SU-DHL-6 (cell line): ENCODE measurements at regions not wholly inside any gene's neighbourhood (a gene's known extent, or its start where the extent isn't known, plus 50 kb on each side); places are given as distances from the start of the nearest gene placed in this dataset.

Source experiments
- H2AFZ ChIP-seq: fragments of 200-600 bp; sonication (generic); 2 replicates; pipeline ENCODE4 v1.6.1; 2014; ENCODE audit warnings: low read depth, mild to moderate bottlenecking, moderate library complexity, mixed read lengths, antibody characterized with exemption, low read length; ENCODE audit not compliant: severe bottlenecking
- H3F3A ChIP-seq: fragments of 200-600 bp; shearing (Covaris generic); 2 replicates; pipeline ENCODE4 v1.6.0; 2016; ENCODE audit warnings: antibody characterized with exemption, mild to moderate bottlenecking; ENCODE audit not compliant: insufficient read depth
- H3K27ac ChIP-seq: fragments of 200-600 bp; sonication (generic); 2 replicates; pipeline ENCODE4 v1.5.1; 2016; ENCODE audit warnings: low read depth, mild to moderate bottlenecking, low read length, moderate library complexity, mixed read lengths
- H3K27me3 ChIP-seq: fragments of 200-600 bp; sonication (generic), shearing (Covaris generic); 2 replicates; pipeline ENCODE4 v1.6.0; 2014; ENCODE audit warnings: mild to moderate bottlenecking, low read length
- H3K36me3 ChIP-seq: fragments of 200-600 bp; sonication (generic); 2 replicates; pipeline ENCODE4 v1.6.1; 2014; ENCODE audit warnings: mild to moderate bottlenecking, low read length, mixed read lengths
- H3K4me2 ChIP-seq: fragments of 300-600, 200-600 bp; shearing (Covaris generic), sonication (generic); 2 replicates; pipeline ENCODE4 v1.6.0; 2014; ENCODE audit warnings: low read length, low read depth, mild to moderate bottlenecking; ENCODE audit not compliant: poor library complexity, severe bottlenecking
- H3K4me3 ChIP-seq: fragments of 200-600 bp; sonication (generic); 2 replicates; pipeline ENCODE4 v1.5.1; 2014; ENCODE audit warnings: antibody characterized with exemption, low read length, mild to moderate bottlenecking, mixed read lengths; ENCODE audit not compliant: insufficient read depth, poor library complexity, severe bottlenecking
- H3K79me2 ChIP-seq: fragments of 200-600 bp; sonication (generic); 2 replicates; pipeline ENCODE4 v1.6.1; 2014; ENCODE audit warnings: mild to moderate bottlenecking, low read length, moderate library complexity; ENCODE audit not compliant: insufficient read depth
- H3K9ac ChIP-seq: fragments of 200-600 bp; sonication (generic); 2 replicates; pipeline ENCODE4 v1.7.0; 2014; ENCODE audit warnings: mild to moderate bottlenecking, low read length
- H3K9me2 ChIP-seq: fragments of 200-600 bp; sonication (generic); replicated peaks from 2 replicates; pipeline ENCODE4 v1.6.1; 2014; ENCODE audit warnings: low read length; ENCODE audit not compliant: insufficient read depth
- H3K9me3 ChIP-seq: fragments of 200-600 bp; sonication (generic); 2 replicates; pipeline ENCODE4 v1.6.1; 2014; ENCODE audit warnings: low read length, mixed read lengths; ENCODE audit not compliant: insufficient read depth
- H4K20me1 ChIP-seq: fragments of 200-600 bp; sonication (generic); 2 replicates; pipeline ENCODE4 v1.6.1; 2014; ENCODE audit warnings: low read depth, mild to moderate bottlenecking, antibody characterized with exemption, low read length, moderate library complexity, mixed read lengths
- CTCF ChIP-seq: fragments of 200-600 bp; sonication (generic); IDR thresholded peaks from one replicate; pipeline ENCODE4 v1.5.1; 2017; ENCODE audit warnings: antibody characterized with exemption, mild to moderate bottlenecking, low read length, moderate library complexity; ENCODE audit not compliant: insufficient read depth, poor library complexity, severe bottlenecking
- EZH2phosphoT487 ChIP-seq: fragments of 200-600 bp; sonication (generic), shearing (Covaris generic); conservative IDR thresholded peaks from 2 replicates; pipeline ENCODE4 v1.6.1; 2018; ENCODE audit warnings: mild to moderate bottlenecking, antibody characterized with exemption, low read length, moderate library complexity, mixed read lengths

GRCh38 chr2:234827096-234827860 lies 124.5 kb upstream of the SH3BP4 start:
- Histone ChIP-seq H3K4me3 (no peak overlapping the region), H3K9me2 (no peaks in the 10 kb centered on the region), H3F3A (no peaks in the 10 kb centered on the region), H3K27me3 (no peaks in the 10 kb centered on the region), H3K27ac (no peak overlapping the region), H3K9ac (no peak overlapping the region), H3K4me2 (no peak overlapping the region), H3K9me3 (no peaks in the 10 kb centered on the region), H2AFZ (no peak overlapping the region), H3K79me2 (no peaks in the 10 kb centered on the region), H3K36me3 (no peaks in the 10 kb centered on the region), H4K20me1 (no peaks in the 10 kb centered on the region)
- TF ChIP-seq CTCF = no peak
- no peak for TF ChIP-seq EZH2phosphoT487

- Histone ChIP-seq H3K9me2 (no peaks in the 10 kb centered on the region), H3K27me3 (no peaks in the 10 kb centered on the region), H2AFZ (no peak overlapping the region), H3K27ac (no peak overlapping the region), H3K36me3 (no peaks in the 10 kb centered on the region), H3K4me2 (no peak overlapping the region), H3K9ac (no peak overlapping the region), H3K4me3 (no peak overlapping the region), H3F3A (no peaks in the 10 kb centered on the region), H3K9me3 (no peaks in the 10 kb centered on the region), H4K20me1 (no peaks in the 10 kb centered on the region), H3K79me2 (no peaks in the 10 kb centered on the region)
- TF ChIP-seq CTCF (no peak), EZH2phosphoT487 (no peak)
Measured at GRCh38 chr2:234826681-234827080, 125.1 kb upstream of the SH3BP4 start.

GRCh38 chr2:234825616-234826015 lies 126.2 kb upstream of the SH3BP4 start:
- no peaks in the 10 kb centered on the region for H3K36me3 ChIP-seq
- H3K9ac ChIP-seq = no peak overlapping the region
- H3K9me3 ChIP-seq = no peaks in the 10 kb centered on the region
- no peak overlapping the region for H3K27ac ChIP-seq
- H3K27me3 ChIP-seq = no peaks in the 10 kb centered on the region
- TF ChIP-seq CTCF = no peak
- no peak for TF ChIP-seq EZH2phosphoT487
- no peaks in the 10 kb centered on the region for H3F3A ChIP-seq
- no peaks in the 10 kb centered on the region for H3K79me2 ChIP-seq
- H3K4me2 ChIP-seq = no peak overlapping the region
- H3K4me3 ChIP-seq = no peak overlapping the region
- H2AFZ ChIP-seq = no peak overlapping the region
- H3K9me2 ChIP-seq = no peaks in the 10 kb centered on the region
- no peaks in the 10 kb centered on the region for H4K20me1 ChIP-seq
